HL-60 (cell line): ENCODE measurements at regions not wholly inside any gene's neighbourhood (a gene's known extent, or its start where the extent isn't known, plus 50 kb on each side); places are given as distances from the start of the nearest gene placed in this dataset.

ENCODE experiments used
- DNase-seq, 2 experiments: peaks; one replicate each; pipeline ENCODE4 v3.0.0-alpha.2; 2010 to 2020; ENCODE audit warnings: low read depth in 1 of 2, low spot score in 1 of 2
- H3K27ac ChIP-seq: fragments of 250-450 bp; sonication (Bioruptor Pico); replicated peaks from 2 replicates; pipeline ENCODE4 v1.5.1; 2020; ENCODE audit warnings: mild to moderate bottlenecking, moderate library complexity
- H3K27me3 ChIP-seq: fragments of 250-450 bp; sonication (Bioruptor Pico); 2 replicates; pipeline ENCODE4 v1.5.1; 2021; ENCODE audit warnings: mild to moderate bottlenecking, moderate library complexity; ENCODE audit not compliant: insufficient read depth, poor library complexity, severe bottlenecking
- H3K4me3 ChIP-seq: replicated peaks from 2 replicates; pipeline ENCODE4 v1.5.1; 2011; ENCODE audit warnings: mild to moderate bottlenecking, control low read depth, low read length; ENCODE audit not compliant: insufficient read depth
- CTCF ChIP-seq: IDR thresholded peaks from one replicate; pipeline ENCODE4 v1.5.1; 2011; ENCODE audit warnings: low read length, control low read depth, inconsistent platforms; ENCODE audit not compliant: insufficient read depth
- GABPA ChIP-seq: IDR thresholded peaks from 2 replicates; pipeline ENCODE4 v1.6.1; 2012; ENCODE audit warnings: low read depth
- POLR2AphosphoS5 ChIP-seq: IDR thresholded peaks from 2 replicates; pipeline ENCODE4 v1.6.1; 2012; ENCODE audit warnings: low read depth
- REST ChIP-seq: IDR thresholded peaks from 2 replicates; pipeline ENCODE4 v1.6.1; 2012; ENCODE audit warnings: low read depth; ENCODE audit not compliant: insufficient replicate concordance
- SPI1 ChIP-seq: IDR thresholded peaks from 2 replicates; pipeline ENCODE4 v1.6.1; 2012; ENCODE audit warnings: low read depth, mild to moderate bottlenecking, borderline replicate concordance

GRCh38 chr1:229107304-229107815 is 163.6 kb upstream of the RAB4A start:
- TF ChIP-seq SPI1 (no peak), REST (no peak), POLR2AphosphoS5 (no peak), GABPA (no peak)
- Histone ChIP-seq H3K27me3 (no peaks in the 10 kb centered on the region), H3K4me3 (no peak overlapping the region), H3K27ac (no peak overlapping the region)
- DNase-seq, result no peak

GRCh38 chr1:229107972-229108371 is 162.9 kb upstream of the RAB4A start:
- no peak for DNase-seq
- H3K4me3 ChIP-seq, result no peak overlapping the region
- TF ChIP-seq REST, result no peak
- TF ChIP-seq SPI1, result no peak
- TF ChIP-seq CTCF, result no peak
- TF ChIP-seq GABPA, result no peak
- TF ChIP-seq POLR2AphosphoS5, result no peak
- H3K27ac ChIP-seq, result no peak overlapping the region
- H3K27me3 ChIP-seq, result no peaks in the 10 kb centered on the region

GRCh38 chr1:229108598-229109201 is 162.2 kb upstream of the RAB4A start:
- DNase-seq, result no peak
- no peak overlapping the region for H3K4me3 ChIP-seq
- TF ChIP-seq GABPA, result no peak
- no peak for TF ChIP-seq REST
- no peak for TF ChIP-seq CTCF
- TF ChIP-seq POLR2AphosphoS5, result no peak
- H3K27ac ChIP-seq, result no peak overlapping the region
- no peaks in the 10 kb centered on the region for H3K27me3 ChIP-seq
